PC-9 (cell line): ENCODE measurements at regions not wholly inside any gene's neighbourhood (a gene's known extent, or its start where the extent isn't known, plus 50 kb on each side); places are given as distances from the start of the nearest gene placed in this dataset.

ENCODE experiments used
- BruUV-seq: library from RNA; stranded (reverse); fragments of 400-500 nt; replicated peaks from 2 replicates; lab custom pipeline; 2021; lab: Mats Ljungman, UMichigan
- CTCF ChIA-PET: fragments of 300-600 bp; sonication (Branson Sonifier 250); formaldehyde crosslinking; loops from one replicate; lab custom pipeline; 2022; ENCODE audit warnings: antibody characterized with exemption; lab: Charles Lee
- POLR2A ChIA-PET: fragments of 300-600 bp; sonication (Branson Sonifier 250); formaldehyde crosslinking; loops from one replicate; lab custom pipeline; 2022; ENCODE audit warnings: antibody characterized with exemption; ENCODE audit not compliant: unreplicated experiment; lab: Charles Lee
- DNase-seq, 2 experiments: peaks; one replicate each; pipeline versions ENCODE4 v3.0.0 to v3.0.0-alpha.2; 2015 to 2022; ENCODE audit warnings: mixed read lengths in 1 of 2
- H2AFZ ChIP-seq: fragments of 200-600 bp; sonication (generic); 2 replicates; pipeline ENCODE4 v1.8.1; 2017; ENCODE audit warnings: antibody characterized with exemption
- H3F3A ChIP-seq: fragments of 200-600 bp; sonication (generic); 2 replicates; pipeline ENCODE4 v1.8.1; 2017; ENCODE audit warnings: antibody characterized with exemption, mild to moderate bottlenecking, low read depth; ENCODE audit not compliant: insufficient read depth
- H3K27ac ChIP-seq: fragments of 200-600 bp; sonication (generic); 2 replicates; pipeline ENCODE4 v1.6.1; 2016; ENCODE audit warnings: mixed run types
- H3K27me3 ChIP-seq: fragments of 200-600 bp; sonication (generic); 2 replicates; pipeline ENCODE4 v1.6.1; 2016; ENCODE audit warnings: low read depth, mixed run types; ENCODE audit not compliant: insufficient read depth
- H3K36me3 ChIP-seq: fragments of 200-600 bp; sonication (generic); 2 replicates; pipeline ENCODE4 v1.6.1; 2016; ENCODE audit warnings: low read depth, mixed run types
- H3K4me1 ChIP-seq: fragments of 200-600 bp; sonication (generic); replicated peaks from 2 replicates; pipeline ENCODE4 v1.6.1; 2016; ENCODE audit warnings: mixed run types; ENCODE audit not compliant: insufficient read depth
- H3K4me2 ChIP-seq: fragments of 200-600 bp; sonication (generic); 2 replicates; pipeline ENCODE4 v1.6.1; 2017; ENCODE audit warnings: mixed run types
- H3K4me3 ChIP-seq: fragments of 200-600 bp; sonication (generic); 2 replicates; pipeline ENCODE4 v1.6.1; 2016; ENCODE audit warnings: mixed run types
- H3K79me2 ChIP-seq: fragments of 200-600 bp; sonication (generic); 2 replicates; pipeline ENCODE4 v1.6.1; 2017; ENCODE audit warnings: low read depth, mixed run types
- H3K9me2 ChIP-seq: fragments of 200-600 bp; sonication (generic); 2 replicates; pipeline ENCODE4 v1.8.1; 2017; ENCODE audit warnings: mild to moderate bottlenecking; ENCODE audit not compliant: insufficient read depth
- H3K9me3 ChIP-seq: fragments of 200-600 bp; sonication (generic); 2 replicates; pipeline ENCODE4 v1.8.1; 2016; ENCODE audit warnings: low read depth; ENCODE audit not compliant: insufficient read depth
- H4K20me1 ChIP-seq: fragments of 200-600 bp; sonication (generic); 2 replicates; pipeline ENCODE4 v1.8.1; 2017; ENCODE audit not compliant: insufficient read depth
- EZH2 ChIP-seq: fragments of 200-600 bp; sonication (generic); IDR thresholded peaks from 2 replicates; pipeline ENCODE4 v1.8.0; 2017; ENCODE audit warnings: antibody characterized with exemption, low read depth
- intact Hi-C: fragments of 100-400 bp; cut with micrococcal nuclease; formaldehyde crosslinking; loops from one replicate; pipeline ENCODE4 v1.10.0; 2022; ENCODE audit not compliant: unreplicated experiment
- TF ChIP-seq, protein P1 (sequence below): fragments of 200-600 bp; sonication (generic); conservative IDR thresholded peaks from 2 replicates; pipeline ENCODE4 v1.6.1; 2017; ENCODE audit warnings: mixed run types, antibody characterized with exemption, mild to moderate bottlenecking, moderate library complexity

DNA sequence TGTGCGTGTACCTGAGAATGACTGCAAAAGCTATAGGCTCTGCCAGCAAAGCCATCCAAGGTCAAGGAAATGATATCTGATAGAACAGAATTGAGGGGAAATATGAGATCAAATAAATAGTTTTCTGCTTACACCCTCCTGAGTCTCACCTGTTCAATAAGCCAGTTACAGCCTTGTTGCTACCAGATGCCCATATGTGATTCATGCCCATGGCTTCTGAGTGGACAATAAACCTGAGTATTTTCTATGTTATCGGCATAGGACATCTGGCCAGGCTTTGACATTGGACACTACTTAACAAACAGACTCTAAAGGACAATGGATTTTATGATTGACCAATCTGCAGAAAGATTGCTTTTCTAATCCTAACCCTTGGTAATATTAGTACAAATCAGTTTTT lies 297.9 kb downstream of the LRATD1 start:
- Histone ChIP-seq H3K27ac (no peak overlapping the region), H2AFZ (no peak overlapping the region), H3F3A (no peaks in the 10 kb centered on the region), H3K79me2 (no peaks in the 10 kb centered on the region), H3K9me2 (no peaks in the 10 kb centered on the region), H3K4me3 (no peak overlapping the region), H3K27me3 (no peaks in the 10 kb centered on the region), H3K9me3 (no peaks in the 10 kb centered on the region), H3K4me2 (no peak overlapping the region), H4K20me1 (no peaks in the 10 kb centered on the region), H3K36me3 (no peaks in the 10 kb centered on the region), H3K4me1 (no peaks in the 10 kb centered on the region)
- TF ChIP-seq, protein P1, sequence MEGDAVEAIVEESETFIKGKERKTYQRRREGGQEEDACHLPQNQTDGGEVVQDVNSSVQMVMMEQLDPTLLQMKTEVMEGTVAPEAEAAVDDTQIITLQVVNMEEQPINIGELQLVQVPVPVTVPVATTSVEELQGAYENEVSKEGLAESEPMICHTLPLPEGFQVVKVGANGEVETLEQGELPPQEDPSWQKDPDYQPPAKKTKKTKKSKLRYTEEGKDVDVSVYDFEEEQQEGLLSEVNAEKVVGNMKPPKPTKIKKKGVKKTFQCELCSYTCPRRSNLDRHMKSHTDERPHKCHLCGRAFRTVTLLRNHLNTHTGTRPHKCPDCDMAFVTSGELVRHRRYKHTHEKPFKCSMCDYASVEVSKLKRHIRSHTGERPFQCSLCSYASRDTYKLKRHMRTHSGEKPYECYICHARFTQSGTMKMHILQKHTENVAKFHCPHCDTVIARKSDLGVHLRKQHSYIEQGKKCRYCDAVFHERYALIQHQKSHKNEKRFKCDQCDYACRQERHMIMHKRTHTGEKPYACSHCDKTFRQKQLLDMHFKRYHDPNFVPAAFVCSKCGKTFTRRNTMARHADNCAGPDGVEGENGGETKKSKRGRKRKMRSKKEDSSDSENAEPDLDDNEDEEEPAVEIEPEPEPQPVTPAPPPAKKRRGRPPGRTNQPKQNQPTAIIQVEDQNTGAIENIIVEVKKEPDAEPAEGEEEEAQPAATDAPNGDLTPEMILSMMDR: no peak
- no peak for TF ChIP-seq EZH2
- BruUV-seq: no TSS peak
- CTCF ChIA-PET: no interaction called here
- DNase-seq: no peak
- POLR2A ChIA-PET: no interaction called here
- intact Hi-C loops: no loop called here

DNA sequence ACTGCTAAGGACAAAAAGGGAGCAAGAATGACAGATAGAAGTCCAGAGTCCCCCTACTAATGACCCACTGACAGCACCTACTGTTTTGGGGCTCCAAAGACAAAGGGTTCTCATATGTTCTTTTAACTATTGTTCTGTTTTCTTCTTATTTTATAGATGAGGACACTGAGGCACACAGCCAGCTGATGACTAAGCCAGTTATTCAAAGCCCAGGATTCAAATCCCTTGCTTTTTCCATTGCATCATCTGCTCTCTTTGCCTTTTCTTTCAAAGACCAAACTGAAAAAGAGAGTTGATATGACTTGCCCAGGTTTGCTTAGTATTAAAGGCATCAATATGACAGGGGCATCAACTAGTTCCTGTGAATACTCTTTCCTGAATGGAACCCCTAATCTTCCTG lies 299.8 kb downstream of the LRATD1 start:
- Histone ChIP-seq H3K36me3 (no peaks in the 10 kb centered on the region), H2AFZ (no peak overlapping the region), H3K9me2 (no peaks in the 10 kb centered on the region), H3K4me3 (no peak overlapping the region), H4K20me1 (no peaks in the 10 kb centered on the region), H3K4me1 (no peaks in the 10 kb centered on the region), H3F3A (no peaks in the 10 kb centered on the region), H3K27ac (no peak overlapping the region), H3K4me2 (no peak overlapping the region), H3K79me2 (no peaks in the 10 kb centered on the region), H3K27me3 (no peaks in the 10 kb centered on the region), H3K9me3 (no peaks in the 10 kb centered on the region)
- BruUV-seq: no TSS peak
- ChIA-PET CTCF (no interaction called here), POLR2A (no interaction called here)
- TF ChIP-seq, protein P1: no peak
- no peak for TF ChIP-seq EZH2
- intact Hi-C loops: no loop called here
- no peak for DNase-seq

DNA sequence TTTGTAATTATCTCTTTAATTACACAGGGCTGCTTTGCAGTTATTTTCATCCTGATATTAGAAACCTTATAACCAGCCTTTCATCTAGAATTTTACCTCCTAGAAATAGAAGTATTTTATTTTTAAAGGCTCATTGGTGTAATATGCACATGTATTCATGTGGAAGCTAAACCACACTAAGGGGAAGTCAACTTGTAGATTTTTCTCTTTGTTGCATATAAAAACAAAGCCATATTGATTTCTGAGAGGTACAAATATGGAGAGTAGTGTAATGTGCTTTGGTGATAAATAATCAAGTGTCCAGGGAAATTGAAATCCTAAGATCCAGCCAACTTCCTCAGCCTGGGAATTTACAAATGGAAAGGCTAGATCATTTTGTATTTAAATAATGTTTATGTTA lies 301.2 kb downstream of the LRATD1 start:
- no peaks in the 10 kb centered on the region for H3K27me3 ChIP-seq
- CTCF ChIA-PET: no interaction called here
- BruUV-seq: no TSS peak

More for the DNA sequence above, 301.2 kb downstream of the LRATD1 start:
- no peaks in the 10 kb centered on the region for H3K9me3 ChIP-seq
- no peak overlapping the region for H2AFZ ChIP-seq
- POLR2A ChIA-PET: no interaction called here
- no peaks in the 10 kb centered on the region for H3K79me2 ChIP-seq
- H3K4me3 ChIP-seq: no peak overlapping the region
- H3K9me2 ChIP-seq: no peaks in the 10 kb centered on the region
- intact Hi-C loops: no loop called here
- DNase-seq: no peak
- no peak overlapping the region for H3K4me2 ChIP-seq
- TF ChIP-seq, protein P1: no peak
- TF ChIP-seq EZH2: no peak
- no peaks in the 10 kb centered on the region for H4K20me1 ChIP-seq
- no peaks in the 10 kb centered on the region for H3K36me3 ChIP-seq
- no peaks in the 10 kb centered on the region for H3F3A ChIP-seq
- H3K4me1 ChIP-seq: no peaks in the 10 kb centered on the region
- H3K27ac ChIP-seq: no peak overlapping the region
